ENCODE measurements at regions not wholly inside any gene's neighbourhood (a gene's known extent, or its start where the extent isn't known, plus 50 kb on each side); places are given as distances from the start of the nearest gene placed in this dataset.

DNA sequence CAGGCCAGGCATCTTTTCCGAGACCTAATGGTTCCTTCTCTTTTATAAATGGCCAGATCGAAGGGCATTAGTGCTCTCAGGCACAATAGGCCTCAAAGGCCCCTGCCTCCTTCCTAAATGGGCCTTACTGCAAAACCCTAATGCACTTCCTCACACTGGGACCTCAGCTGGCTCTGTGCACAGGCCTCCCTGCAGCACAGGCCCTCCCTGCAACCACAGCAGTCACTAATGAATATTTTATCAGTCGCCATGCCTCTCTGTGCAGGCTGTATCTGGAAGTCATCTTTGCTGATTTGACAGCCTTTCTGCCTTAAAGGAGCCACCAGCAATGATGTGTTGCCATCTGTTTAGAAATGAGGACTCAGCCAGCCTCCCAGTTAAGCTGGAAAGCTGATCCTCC, 54.9 kb upstream of the SDK1 start:
- no peak for ATAC-seq
- 73 to 75% methylated on average over 3 of the region's 3 CpGs for WGBS, 2 donors
- intact Hi-C loops (cut with DNase I): no loop called here

DNA sequence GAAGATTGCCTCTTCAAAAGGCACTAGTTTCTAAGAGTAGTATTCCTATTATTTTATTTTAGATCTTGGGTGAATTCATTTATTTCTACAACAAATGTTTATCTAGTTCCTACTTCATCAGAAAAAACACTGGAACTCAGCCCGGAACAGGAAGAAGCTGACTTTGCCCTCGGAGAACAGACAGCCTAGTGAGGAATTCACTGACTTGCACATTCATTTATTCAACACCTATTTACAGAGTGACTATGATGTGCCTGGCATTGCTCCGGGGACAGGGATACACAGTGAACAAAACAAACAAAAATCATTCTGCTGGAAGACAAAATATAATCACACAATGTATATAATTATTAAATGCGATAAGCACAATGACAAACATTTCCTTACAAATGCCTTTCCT, 54.4 kb upstream of the SDK1 start:
- ATAC-seq (no peak), DNase-seq (no peak)
- H3K27me3 ChIP-seq: no peaks in the 10 kb centered on the region
- intact Hi-C loops (cut with DNase I): no loop called here
- H3K9me3 ChIP-seq: peaks cover 0 to 11% (median 2%) of the 10 kb centered on the region in 11 donors
- TF ChIP-seq, protein P1, sequence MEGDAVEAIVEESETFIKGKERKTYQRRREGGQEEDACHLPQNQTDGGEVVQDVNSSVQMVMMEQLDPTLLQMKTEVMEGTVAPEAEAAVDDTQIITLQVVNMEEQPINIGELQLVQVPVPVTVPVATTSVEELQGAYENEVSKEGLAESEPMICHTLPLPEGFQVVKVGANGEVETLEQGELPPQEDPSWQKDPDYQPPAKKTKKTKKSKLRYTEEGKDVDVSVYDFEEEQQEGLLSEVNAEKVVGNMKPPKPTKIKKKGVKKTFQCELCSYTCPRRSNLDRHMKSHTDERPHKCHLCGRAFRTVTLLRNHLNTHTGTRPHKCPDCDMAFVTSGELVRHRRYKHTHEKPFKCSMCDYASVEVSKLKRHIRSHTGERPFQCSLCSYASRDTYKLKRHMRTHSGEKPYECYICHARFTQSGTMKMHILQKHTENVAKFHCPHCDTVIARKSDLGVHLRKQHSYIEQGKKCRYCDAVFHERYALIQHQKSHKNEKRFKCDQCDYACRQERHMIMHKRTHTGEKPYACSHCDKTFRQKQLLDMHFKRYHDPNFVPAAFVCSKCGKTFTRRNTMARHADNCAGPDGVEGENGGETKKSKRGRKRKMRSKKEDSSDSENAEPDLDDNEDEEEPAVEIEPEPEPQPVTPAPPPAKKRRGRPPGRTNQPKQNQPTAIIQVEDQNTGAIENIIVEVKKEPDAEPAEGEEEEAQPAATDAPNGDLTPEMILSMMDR (IDR thresholded peaks at IDR 0.05): no peak
- WGBS, 2 donors: 65 to 70% methylated on average over 4 of the region's 4 CpGs
- no peaks in the 10 kb centered on the region for H3K4me1 ChIP-seq
- no peak overlapping the region for H3K27ac ChIP-seq
- no peak overlapping the region for H3K4me3 ChIP-seq
- no peaks in the 10 kb centered on the region for H3K36me3 ChIP-seq

More for the DNA sequence above, 54.9 kb upstream of the SDK1 start:
- TF ChIP-seq, protein P1 (IDR thresholded peaks at IDR 0.05): no peak
- Histone ChIP-seq H3K4me3 (no peak overlapping the region), H3K9me3 (peaks cover 0 to 10% (median 0%) of the 10 kb centered on the region in 11 donors), H3K27ac (no peak overlapping the region), H3K36me3 (no peaks in the 10 kb centered on the region), H3K4me1 (no peaks in the 10 kb centered on the region), H3K27me3 (no peaks in the 10 kb centered on the region)
- DNase-seq: no peak

DNA sequence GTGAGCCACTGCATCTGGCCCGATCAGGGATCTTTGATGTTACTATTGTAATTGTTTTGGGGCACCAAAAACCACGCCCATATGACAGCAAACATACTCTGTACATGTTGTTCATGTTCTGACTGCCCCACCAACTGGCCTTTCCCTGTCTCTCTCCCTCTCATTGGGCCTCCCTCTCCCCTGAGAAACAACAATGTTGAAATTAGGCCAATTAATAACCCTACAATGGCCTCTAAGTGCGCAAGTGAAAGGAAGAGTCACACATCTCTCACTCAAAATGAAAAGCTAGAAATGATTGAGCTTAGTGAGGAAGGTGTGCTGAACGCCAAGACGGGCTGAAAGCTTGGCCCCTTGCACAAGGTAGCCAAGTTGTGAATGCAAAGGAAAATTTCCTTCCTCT, 50.3 kb upstream of the SDK1 start:
- H3K27ac ChIP-seq: no peak overlapping the region
- ATAC-seq (no peak), DNase-seq (no peak)
- peaks cover 0 to 18% (median 4%) of the 10 kb centered on the region in 11 donors for H3K9me3 ChIP-seq
- 67 to 77% methylated on average over 5 of the region's 5 CpGs for WGBS, 2 donors
- no peak overlapping the region for H3K4me3 ChIP-seq
- intact Hi-C loops (cut with DNase I): no loop called here
- H3K36me3 ChIP-seq: no peaks in the 10 kb centered on the region
- H3K27me3 ChIP-seq: no peaks in the 10 kb centered on the region
- H3K4me1 ChIP-seq: no peaks in the 10 kb centered on the region
- TF ChIP-seq, protein P1 (IDR thresholded peaks at IDR 0.05): no peak
